ENCODE measurements at regions not wholly inside any gene's neighbourhood (a gene's known extent, or its start where the extent isn't known, plus 50 kb on each side); places are given as distances from the start of the nearest gene placed in this dataset.
"Not testable (repeated sequence)": the region's sequence is repeated elsewhere in the genome, so short reads cannot be mapped to it uniquely, and the experiment has no call there.

DNA sequence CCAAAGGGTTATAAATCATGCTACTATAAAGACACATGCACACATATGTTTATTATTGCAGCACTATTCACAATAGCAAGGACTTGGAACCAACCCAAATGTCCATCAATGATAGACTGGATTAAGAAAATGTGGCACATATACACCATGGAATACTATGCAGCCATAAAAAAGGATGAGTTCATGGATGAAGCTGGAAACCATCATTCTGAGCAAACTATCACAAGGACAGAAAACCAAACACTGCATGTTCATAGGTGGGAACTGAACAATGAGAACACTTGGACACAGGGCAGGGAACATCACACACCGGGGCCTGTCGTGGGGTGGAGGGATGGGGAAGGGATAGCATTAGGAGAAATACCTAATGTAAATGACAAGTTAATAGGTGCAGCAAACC lies 322.1 kb downstream of the RPLP1 start:
- DNase-seq, result not testable (repeated sequence)

DNA sequence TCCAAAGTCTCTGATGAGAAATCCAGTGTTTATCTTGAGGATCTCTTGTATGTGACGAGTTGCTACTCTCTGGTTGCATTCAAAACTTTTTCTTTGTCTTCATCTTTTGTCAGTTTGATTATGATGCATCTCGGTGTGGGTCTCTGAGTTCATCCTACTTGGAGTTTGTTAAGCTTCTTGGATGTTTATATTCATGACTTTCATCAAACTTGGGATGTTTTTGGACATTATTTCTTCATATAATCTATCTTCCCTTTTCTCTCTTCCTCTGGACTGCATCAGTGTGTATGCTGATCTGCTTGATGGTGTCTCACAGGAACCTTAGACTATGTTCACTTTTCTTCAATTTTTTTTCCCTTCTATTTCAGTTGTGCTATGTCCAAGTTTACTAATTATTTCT lies 320.4 kb downstream of the TLE3 start:
- DNase-seq, result no peak

- no peak for DNase-seq
These were observed 317.3 kb downstream of the TLE3 start for GRCh38 chr15:69780374-69780773.

DNA sequence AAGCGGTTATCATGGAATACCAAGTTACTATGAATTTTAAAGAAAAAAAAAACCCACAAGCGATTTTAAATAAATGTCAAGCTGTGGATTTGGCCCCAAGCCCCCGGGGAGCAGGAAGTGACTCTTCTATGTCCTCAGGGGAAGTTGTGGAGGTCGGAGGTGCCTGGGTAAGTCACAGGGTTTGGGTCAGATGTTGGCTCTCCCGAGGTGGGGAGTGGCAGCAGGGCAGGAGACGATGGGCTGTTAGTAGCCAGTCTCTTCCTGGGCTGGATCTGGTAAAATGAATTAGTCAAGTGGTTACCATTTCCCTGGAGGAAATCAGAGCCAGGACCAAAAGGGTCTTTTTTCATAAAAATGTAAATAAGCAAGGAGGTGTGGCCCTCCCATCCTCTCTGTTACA lies 316.7 kb downstream of the TLE3 start:
- no peak for DNase-seq

GRCh38 chr15:69781411-69782125 lies 316.1 kb downstream of the TLE3 start:
- no peak for DNase-seq

DNA sequence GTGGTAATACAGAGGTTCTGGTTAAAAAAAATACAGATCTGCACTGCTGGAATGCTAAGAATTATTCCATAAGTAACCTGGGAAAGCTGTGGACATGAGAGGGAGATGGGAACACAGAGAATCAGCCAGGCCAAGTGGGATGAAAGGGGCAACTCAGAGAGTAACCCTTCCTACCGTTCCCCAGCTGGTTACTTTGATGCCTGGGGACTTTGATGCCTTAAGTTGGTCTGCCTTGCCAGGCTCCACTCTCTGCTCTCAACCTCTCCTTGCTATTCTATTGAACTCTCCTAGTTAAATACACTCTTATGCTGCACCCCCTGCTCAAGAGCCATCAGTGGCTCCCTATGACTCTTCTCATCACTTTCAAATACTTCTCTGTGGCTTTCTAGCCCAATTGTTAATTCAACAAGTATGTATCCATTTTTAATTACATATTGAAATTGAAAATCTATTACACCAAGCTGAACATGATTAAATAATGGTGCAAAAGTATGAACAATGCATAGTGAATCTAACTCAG lies 315.5 kb downstream of the TLE3 start:
- no peak for DNase-seq

GRCh38 chr15:69782809-69783208 lies 314.9 kb downstream of the TLE3 start:
- DNase-seq, result no peak

DNA sequence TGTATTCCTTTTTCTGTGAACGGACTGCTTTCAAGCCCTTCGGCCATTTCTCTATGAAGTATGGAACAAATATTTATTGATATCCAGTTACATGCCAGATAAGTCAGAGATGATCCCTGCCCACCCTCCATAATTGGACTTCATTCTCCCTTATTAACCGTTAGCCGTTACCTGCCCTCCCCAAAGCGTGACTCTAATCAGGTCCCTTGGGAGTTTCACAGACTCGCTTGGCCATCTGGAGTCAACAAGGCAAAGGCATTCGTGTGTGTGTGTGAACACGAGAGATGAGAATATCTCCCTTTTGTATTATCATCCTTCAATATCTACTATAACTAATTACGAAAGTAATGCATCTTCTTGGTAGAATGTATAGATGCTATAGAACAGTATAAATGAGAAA lies 314.5 kb downstream of the TLE3 start:
- no peak for DNase-seq

DNA sequence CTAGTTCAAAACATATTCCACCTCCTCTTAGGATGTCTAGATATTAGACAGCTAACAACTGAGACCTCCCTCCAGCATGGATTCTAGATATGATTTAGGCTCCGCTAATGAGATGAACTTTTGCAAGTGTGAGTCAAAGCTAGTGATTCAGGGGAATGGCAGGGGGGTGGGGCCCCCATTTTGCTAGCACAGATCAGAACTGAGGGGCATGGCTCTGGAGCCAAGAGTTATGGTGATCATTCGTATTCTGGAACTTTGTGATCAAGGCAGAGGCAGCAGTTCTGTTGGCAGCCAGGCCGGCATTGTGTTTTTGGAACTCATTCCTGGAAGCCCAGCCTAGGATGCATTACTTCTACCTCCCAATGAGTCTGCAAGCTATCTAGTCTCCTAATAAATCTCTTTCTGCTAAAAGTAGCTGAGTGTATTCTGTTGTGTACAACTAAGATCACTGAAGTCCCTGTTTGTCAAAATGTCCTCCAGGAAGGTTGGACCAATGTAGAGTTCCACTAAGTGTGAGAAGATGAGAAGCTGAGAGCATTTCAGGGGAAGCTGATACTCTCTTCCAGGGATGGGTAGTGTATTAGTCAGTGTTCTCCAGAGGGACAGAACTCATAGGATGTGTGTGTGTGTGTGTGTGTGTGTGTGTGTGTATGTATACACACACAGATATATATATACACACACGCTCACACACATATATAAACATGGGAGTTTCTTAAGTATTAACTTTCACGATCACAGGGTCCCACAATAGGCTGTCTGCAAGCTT lies 312.7 kb downstream of the TLE3 start:
- DNase-seq, result no peak

DNA sequence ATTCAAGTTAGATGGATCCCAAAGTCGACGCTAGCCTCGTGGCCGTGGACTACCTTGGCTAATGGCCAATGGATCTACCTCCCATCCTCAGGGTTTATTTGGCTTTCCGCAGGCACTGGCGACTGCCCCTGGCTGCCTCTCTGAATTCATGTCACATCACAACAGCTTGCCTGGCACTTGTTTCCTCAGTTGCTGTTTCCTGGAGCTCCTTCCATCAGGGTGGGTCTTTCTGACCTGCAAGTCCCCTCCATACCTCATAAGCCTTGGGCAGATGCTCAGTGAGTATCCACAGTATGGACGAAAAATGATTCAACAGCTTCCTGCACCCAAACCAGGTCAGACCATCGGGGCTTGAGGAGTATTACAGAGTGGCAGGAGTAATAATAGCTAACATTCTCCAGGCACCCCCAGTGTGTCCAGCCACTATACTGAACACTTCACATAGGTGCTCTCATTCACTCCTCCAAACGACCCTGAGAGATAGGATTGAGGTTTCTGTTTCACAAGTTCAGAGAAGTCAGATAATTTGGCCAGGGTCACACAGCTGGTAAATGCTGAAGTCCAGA lies 311.5 kb downstream of the TLE3 start:
- DNase-seq, result no peak

GRCh38 chr15:69787791-69788190 lies 309.9 kb downstream of the TLE3 start:
- no peak for DNase-seq

DNA sequence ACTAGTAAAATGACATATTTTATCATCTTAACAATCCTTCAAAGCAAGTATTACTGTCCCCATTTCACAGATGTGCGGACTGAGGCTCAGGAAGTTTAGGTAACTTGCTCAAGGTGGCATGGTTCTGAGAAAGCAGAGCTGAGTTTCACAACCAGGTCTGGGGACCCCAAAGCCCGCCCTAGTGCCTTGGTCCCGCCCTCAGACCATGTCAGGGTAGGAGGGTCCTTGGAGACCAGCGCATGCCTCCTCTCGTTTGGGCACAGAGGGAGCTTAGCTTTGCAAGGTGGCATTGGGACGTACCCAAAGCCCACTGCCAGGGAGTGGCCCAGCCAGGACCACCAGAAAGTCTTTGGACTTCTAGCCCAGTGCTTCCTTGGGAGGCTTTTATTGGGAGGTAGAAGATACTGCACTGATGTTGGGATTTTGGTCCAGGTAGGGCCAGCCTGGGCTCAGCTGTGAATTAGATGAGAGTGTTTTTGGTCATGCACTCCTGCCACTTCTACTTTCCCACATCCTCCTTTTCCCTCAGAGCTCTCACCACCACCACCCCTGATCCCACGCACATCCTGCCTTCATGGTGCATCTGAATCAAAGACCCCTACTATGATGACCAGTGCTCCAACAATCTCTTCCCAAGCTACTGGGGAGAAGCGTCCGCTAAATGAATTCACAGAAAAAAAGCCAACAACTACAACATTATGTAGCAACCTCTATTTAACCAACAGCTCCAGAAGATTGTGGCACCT lies 307.9 kb downstream of the TLE3 start:
- no peak for DNase-seq

DNA sequence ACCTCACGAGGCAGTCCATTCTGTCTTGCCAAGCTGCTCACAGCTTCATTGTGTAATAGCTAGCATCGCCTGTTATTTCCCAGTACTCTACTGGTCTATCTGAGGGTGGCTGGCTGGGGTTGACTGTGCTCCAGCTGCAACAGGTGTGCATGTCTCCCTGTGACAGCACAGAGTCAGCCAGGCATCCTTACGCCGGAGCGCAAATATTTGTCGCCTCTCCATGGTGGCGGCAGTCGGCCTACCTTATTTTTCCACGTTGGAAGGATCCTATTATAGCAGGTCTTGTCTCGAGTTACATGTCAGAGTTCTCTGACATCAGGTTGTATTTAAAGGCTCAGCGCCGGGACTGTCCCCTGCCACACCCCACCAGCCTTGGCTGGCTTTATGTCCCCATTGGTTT lies 307.1 kb downstream of the TLE3 start:
- no peak for DNase-seq

- no peak for DNase-seq
These were observed 304.9 kb downstream of the TLE3 start for GRCh38 chr15:69792823-69793222.

- no peak for DNase-seq
These were observed 304.3 kb downstream of the TLE3 start for GRCh38 chr15:69793431-69793780.

DNA sequence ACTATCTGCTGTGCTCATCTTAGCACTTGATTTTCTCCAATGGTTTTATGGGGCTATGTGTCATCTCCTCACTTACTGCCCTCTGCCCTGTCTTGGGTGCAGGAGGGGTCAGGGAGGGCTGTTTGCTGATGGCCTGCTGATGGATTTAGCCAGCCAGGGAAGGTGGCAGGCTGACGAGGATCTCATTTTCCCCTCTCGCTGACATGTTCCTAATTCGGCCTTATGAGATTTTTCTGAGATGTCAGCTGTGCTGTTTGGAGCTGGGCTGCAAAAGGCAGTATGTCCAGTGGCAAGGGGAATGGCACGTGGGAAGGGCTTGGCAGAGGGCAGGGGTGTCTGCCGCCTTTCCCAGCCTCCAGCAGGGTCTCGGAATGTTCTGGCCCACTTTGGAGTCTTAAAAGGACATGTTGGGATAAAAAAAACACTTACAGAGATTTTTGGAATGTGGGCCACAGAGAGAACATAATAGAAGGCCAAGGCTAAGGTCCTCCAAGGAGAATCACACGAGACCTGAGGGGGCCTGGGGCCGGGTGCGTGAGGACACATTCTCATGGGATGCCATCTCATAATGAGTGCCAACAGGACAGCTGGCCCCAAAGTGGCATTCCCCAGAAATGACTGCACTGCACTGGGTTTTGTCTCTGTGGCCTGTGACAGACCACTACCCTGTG lies 303.8 kb downstream of the TLE3 start:
- DNase-seq, result no peak

GRCh38 chr15:69794645-69795469 lies 302.9 kb downstream of the TLE3 start:
- DNase-seq, result no peak

GRCh38 chr15:69795601-69796000 lies 302.1 kb downstream of the TLE3 start:
- DNase-seq, result no peak

GRCh38 chr15:69797051-69797595 lies 300.6 kb downstream of the TLE3 start:
- DNase-seq, result no peak

GRCh38 chr15:69797615-69798014 lies 300.1 kb downstream of the TLE3 start:
- no peak for DNase-seq

DNA sequence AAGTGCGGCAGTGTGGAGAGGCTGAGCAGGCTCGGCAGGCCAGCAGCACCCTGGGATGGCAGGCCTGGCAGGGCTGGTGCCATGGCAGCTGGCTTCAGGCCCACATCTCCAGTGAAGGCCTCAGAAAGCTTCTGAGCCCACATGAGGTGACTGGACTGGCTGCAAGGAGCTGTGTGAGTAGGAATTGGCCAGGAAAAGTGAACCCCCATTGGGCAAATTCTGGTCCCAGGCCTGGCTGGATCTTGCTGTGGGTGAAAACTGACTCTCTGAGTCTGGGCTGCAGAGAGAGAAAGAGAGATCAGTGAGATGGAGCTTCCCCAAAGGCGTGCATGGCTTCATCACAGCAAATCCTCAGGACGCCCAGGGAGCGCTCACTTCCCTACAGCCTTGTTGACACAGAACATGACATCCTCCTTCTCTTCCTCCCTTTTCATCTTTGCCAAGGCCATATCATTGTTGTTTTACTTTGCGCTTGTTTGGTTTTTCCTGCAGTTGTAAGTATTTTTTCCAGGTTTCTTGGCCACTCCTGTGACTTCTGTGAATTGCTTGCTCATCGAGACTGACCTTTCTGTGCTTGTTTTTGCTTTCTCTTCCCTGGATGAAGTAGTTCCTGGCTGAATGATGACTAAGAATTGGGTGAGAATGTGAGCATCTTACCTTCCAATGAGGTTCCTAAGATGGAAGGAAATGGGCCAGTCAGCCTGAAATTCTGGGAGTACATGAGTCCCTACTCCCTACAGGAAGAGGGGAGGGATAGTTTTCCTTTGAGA lies 299.1 kb downstream of the TLE3 start:
- DNase-seq, result no peak

Measured in DMS79 treated with DMSO at 0.1 percent for 48 hours (cell line).